Testis (tissue), 2 donors: ENCODE measurements at regions not wholly inside any gene's neighbourhood (a gene's known extent, or its start where the extent isn't known, plus 50 kb on each side); places are given as distances from the start of the nearest gene placed in this dataset.

Experiments used
- POLR2A ChIP-seq: fragments of 450-650 bp; IDR thresholded peaks from one replicate; pipeline ENCODE4 v1.6.1; 2017; ENCODE audit warnings: antibody characterized with exemption, mild to moderate bottlenecking, moderate library complexity
- TF ChIP-seq, protein P1 (sequence below), 3 experiments: fragments of 450-650 bp in 2 of 3; fragments of 200-600 bp in 1 of 3; sonication (generic) in 1 of 3; IDR thresholded peaks; one replicate each; pipeline ENCODE4 v1.5.1; 2016 to 2019; ENCODE audit warnings: antibody characterized with exemption in 3 of 3, mild to moderate bottlenecking in 2 of 3, moderate library complexity in 1 of 3

DNA sequence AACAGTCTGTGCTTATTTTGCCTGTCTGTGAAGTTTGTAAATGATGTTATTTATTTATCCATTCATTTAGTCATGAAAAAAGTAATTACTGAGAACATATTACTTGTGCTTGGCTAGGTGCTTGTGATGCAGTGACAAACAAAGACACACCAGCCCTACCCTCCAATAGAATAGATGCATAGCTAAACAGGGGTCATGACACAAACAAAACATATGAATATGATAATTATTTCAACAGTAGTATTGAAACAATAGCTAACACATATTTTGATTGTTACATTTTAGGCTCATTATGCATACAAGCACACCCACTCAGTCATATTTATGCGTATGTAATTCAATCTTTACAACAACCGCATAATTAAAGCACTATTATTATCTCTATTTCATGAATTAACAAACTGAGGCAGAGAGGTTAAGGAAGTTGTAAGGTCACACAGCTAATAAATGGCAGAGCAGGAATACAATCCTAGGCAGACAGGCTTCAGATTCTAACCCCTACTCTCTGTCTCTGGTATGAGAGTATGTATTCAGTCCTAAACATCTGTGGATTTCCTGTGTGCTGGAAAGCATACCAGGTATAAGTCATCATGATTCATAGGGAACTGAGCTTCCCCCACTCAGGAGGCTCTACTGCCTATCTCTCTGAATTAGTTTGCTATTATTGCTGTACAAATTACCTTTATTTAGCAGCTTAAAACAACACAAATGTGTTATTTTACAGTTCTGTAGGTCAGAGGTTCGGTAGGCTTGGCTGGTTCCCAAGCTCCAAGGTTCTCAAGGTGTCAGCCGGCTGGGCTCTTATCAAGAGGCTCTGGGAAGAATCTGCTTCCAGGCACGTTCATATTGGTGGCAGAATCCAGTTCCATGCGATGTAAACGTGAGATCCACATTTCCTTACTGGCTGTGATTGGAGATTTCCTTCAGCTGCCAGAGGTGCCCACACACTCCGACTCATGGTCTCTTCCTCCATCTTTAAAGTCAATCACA is 509.4 kb downstream of the GALC start:
- TF ChIP-seq, protein P1, sequence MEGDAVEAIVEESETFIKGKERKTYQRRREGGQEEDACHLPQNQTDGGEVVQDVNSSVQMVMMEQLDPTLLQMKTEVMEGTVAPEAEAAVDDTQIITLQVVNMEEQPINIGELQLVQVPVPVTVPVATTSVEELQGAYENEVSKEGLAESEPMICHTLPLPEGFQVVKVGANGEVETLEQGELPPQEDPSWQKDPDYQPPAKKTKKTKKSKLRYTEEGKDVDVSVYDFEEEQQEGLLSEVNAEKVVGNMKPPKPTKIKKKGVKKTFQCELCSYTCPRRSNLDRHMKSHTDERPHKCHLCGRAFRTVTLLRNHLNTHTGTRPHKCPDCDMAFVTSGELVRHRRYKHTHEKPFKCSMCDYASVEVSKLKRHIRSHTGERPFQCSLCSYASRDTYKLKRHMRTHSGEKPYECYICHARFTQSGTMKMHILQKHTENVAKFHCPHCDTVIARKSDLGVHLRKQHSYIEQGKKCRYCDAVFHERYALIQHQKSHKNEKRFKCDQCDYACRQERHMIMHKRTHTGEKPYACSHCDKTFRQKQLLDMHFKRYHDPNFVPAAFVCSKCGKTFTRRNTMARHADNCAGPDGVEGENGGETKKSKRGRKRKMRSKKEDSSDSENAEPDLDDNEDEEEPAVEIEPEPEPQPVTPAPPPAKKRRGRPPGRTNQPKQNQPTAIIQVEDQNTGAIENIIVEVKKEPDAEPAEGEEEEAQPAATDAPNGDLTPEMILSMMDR (IDR thresholded peaks at IDR 0.05), result no peak
- TF ChIP-seq POLR2A, result no peak
